NCI-H524 treated with DMSO at 0.1 percent for 48 hours (cell line): ENCODE measurements at regions not wholly inside any gene's neighbourhood (a gene's known extent, or its start where the extent isn't known, plus 50 kb on each side); places are given as distances from the start of the nearest gene placed in this dataset.

ENCODE experiments used
- DNase-seq: peaks from one replicate; lab custom pipeline; 2025; lab: John Stamatoyannopoulos, UW

DNA sequence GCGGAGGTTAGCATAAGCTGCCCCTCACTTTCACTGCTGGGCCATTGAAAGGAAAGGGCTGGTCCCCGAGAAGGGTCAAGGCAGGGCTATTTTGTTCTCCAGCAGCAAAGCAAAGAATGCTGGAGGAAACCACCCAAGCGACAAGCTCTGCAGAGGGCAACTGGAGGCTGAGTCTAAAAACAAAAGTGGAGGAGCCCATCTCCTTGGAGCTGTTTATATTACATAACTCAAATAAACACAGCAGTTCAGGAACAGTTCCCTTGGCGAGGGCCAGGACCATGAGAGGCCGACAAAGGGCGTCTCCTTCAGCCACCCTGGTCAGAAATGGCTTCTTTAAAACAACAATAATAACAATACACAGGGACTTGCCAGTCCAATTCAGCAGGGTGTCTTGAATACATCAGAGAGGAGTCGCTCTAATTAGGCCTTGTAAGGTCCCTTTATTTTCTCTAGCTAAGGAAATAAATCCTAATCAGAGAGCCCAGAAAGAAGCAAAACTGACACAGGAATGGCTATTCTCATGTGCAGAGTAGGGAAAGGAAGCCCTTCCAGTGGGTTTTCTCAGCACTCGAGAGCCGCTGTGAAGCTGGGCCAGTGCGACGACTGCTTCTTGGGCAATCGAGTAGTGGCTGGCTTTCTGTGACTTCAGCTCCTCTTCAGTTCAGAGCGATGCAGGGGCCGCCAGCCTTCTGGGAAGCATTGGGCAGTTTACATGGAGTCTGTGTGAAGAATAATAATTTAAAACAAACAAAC lies 57.0 kb upstream of the TARBP1 start:
- no peak for DNase-seq

GRCh38 chr1:234535218-234535617 lies 56.2 kb upstream of the TARBP1 start:
- DNase-seq, result no peak

DNA sequence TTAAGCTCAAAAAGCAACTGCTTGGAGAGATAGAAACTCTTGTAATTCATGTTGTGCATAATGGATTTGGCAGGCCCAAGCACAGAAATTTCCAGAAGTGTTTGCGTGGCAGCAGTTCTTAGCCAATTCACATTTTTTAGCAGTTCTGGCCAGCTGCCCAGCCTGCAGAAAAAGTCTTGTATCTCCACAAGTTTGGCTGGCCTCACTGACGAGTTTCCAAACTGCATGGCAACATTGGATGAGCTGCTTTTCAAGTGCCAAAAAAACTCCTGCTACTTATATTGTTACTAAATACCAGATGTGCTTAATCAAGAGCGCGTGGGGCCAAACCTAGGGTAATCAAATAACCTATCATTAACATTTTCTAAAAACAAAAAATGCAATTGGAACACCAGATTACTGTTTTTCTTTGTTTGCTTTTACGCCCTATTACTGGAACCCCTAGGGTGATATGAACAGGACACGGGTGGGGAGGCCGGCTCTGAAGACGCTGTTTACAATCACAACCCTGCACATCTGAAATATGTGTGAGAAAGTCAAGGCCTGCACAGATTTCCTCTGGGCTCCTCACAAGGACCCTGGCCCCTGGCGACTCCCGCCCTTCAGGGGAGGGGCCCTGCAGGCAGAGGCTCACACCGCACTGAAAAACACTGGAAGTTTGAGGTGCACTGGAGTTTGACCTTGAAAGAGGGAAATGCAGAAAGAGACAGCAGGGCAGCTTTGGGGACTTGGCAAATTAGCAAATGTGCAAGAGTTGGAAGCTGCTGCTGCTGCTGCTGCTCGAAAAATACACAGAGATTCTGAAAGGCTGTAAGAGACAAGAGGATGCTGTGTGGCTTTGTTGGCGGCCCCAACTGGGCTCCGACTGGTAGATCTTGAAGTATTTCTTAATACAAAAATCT lies 55.2 kb upstream of the TARBP1 start:
- DNase-seq, result no peak

DNA sequence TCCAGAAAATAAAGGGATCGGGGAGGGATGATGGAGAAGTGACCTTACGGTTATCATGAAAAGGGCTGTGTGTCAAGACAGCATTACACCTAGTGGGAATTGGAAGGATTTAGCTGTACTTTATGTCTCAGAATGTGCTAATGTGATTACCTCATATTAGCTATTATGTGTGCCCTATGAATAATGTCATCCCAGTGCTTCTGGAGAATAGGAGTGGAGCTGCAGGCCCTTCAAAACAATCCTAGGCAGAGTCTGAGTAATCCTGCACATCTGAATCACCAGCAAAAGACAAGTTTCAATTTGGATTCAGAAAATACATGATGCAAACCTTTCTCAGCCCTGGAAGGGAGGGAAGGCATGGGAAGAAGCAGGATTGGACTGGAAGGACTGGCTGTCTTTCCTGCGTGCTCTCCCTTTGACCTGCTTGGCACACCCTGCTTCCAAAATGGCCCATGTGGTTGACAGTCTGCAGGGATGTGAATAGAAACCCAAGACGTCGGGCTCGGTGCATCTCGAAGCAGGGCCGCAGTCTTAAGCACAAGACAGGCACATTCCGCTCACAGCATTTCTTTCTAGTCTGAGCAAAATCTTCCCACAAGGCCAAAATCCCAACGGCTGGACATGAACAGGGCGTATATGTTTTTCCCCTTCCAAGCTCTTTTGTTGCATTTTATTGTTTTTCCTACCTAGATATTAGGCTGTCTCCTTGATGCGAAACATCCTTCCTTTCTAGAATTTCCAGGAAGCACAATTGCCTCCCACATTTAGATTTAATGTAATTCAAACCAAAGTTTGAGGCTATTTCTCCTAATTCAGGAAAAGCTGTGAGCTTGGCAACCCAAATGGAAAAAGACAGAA lies 54.3 kb upstream of the TARBP1 start:
- DNase-seq, result no peak

DNA sequence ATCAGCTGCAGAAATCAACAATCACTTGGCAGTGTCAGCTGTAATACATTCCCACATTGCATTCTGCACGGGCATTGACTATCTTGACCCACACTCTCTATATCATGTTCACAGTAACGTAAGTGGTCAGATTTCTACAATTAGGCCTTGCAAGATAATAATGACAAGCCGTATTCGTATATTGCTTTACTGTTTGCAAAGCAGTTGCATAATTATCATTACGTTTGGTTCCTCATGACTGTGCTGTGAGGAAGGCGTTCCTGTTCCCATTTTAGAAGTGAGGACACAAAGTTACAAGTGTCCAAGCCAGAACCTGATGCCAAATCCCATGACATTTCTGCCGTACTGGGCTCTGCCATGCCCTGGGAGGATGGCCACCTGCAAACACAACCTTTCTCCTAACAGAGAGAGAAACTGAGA lies 53.5 kb upstream of the TARBP1 start:
- DNase-seq, result no peak

DNA sequence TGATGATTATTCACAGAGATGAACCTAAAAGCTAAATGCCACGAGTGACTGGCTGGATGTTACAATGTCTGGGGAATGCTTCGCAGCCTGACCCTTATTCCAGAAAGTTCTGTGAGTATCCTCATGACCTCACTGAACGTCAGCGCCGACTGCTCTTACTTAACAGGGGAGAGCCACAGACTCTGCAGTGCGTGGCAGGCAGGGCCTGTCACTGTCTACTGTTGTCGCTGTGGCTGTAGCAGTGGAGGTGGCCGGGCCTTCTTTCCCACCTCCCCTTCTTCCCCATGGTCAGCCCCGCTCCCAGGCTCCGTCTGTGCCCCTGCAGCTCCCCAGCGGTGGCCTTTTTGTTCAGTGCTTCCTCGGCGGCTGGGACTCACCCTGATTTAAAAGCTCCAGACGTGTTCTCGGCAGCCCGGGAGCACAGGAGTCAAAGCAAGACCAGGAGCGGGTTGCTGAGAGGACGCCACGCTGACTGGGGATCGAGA lies 52.2 kb upstream of the TARBP1 start:
- DNase-seq, result no peak

DNA sequence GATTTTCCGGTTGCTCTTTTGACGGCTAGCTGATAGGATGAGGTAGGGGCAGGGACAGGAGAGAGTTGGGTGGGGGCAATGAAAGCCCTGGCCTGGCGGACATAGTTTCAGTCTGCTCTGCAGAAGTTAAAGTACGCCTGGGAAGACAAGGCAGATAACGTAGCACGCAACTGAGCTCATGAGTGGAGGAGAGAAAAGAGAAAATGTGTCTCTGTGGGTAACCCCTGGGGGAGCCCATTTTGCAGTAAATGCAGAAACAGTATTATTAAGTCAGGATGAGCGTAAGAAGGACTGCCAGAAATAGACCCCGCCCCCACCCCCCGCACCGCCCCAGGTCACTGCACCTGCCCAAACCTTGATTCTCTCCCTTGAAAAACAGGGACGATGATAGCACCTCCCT lies 51.7 kb upstream of the TARBP1 start:
- DNase-seq, result no peak

DNA sequence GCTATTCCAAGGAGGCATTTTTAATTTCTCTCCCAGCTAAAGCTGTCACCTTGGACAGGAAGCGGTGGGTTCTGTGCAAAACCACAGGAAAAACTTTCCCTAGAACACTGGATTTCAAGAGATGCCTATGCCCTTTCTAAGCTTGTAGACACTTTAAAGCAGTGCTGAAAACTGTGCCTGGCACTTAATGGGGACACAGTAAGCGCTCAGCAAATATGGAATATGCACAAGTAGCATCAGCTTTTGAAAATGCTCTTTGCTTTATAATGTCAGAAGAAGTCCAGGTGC lies 50.9 kb upstream of the TARBP1 start:
- no peak for DNase-seq

GRCh38 chr1:234529095-234529949 lies 50.3 kb upstream of the TARBP1 start:
- DNase-seq, result no peak
